HEK293 (cell line): ENCODE measurements at regions not wholly inside any gene's neighbourhood (a gene's known extent, or its start where the extent isn't known, plus 50 kb on each side); places are given as distances from the start of the nearest gene placed in this dataset.

Experiments used
- CTCF ChIA-PET: fragments of 350-600 bp; formaldehyde crosslinking; extraction: SDS; loops from one replicate; lab custom pipeline; 2021; ENCODE audit warnings: antibody characterized with exemption; lab: Yijun Ruan, JAX
- POLR2A ChIA-PET: fragments of 300-600 bp; formaldehyde crosslinking; extraction: SDS; loops from one replicate; lab custom pipeline; 2020; ENCODE audit warnings: antibody characterized with exemption, inconsistent platforms; lab: Yijun Ruan, JAX
- H3K27ac ChIP-seq: fragments of 200-500 bp; sonication (Bioruptor generic); 2 replicates; pipeline ENCODE4 v1.5.1; 2014; ENCODE audit warnings: low read depth, low read length, control low read depth, inconsistent platforms; ENCODE audit errors: extremely low read depth
- H3K36me3 ChIP-seq, 2 experiments: fragments of 200-500 bp in 1 of 2; sonication (Bioruptor generic) in 1 of 2; 1 replicate in 1 of 2; 2 replicates in 1 of 2; pipeline ENCODE4 v1.5.1; 2014 to 2017; ENCODE audit warnings: inconsistent platforms in 2 of 2, low read length in 2 of 2; ENCODE audit not compliant: control insufficient read depth in 2 of 2, insufficient read depth in 1 of 2
- H3K4me1 ChIP-seq: fragments of 200-500 bp; sonication (Bioruptor generic); 2 replicates; pipeline ENCODE4 v1.5.1; 2014; ENCODE audit warnings: mild to moderate bottlenecking, low read length, inconsistent platforms; ENCODE audit not compliant: control insufficient read depth, insufficient read depth
- H3K4me3 ChIP-seq: 2 replicates; pipeline ENCODE4 v1.5.1; 2011; ENCODE audit warnings: low read depth, mild to moderate bottlenecking, control low read depth, low read length, moderate library complexity
- H3K9me3 ChIP-seq: fragments of 200-500 bp; sonication (Bioruptor generic); 2 replicates; pipeline ENCODE4 v1.5.1; 2014; ENCODE audit warnings: low read depth, low read length, inconsistent platforms; ENCODE audit not compliant: control insufficient read depth, insufficient read depth
- ELK4 ChIP-seq: IDR thresholded peaks from 2 replicates; pipeline ENCODE4 v1.6.1; 2011; ENCODE audit warnings: mild to moderate bottlenecking, low read depth, low read length, borderline replicate concordance
- GFI1B ChIP-seq: fragments of 450-650 bp; formaldehyde crosslinking; IDR thresholded peaks from 2 replicates; pipeline ENCODE4 v1.5.1; 2016; ENCODE audit warnings: missing biosample characterization, missing genetic modification characterization
- IKZF3 ChIP-seq: fragments of 450-650 bp; IDR thresholded peaks from 2 replicates; pipeline ENCODE4 v1.5.0; 2018; ENCODE audit warnings: missing biosample characterization, mild to moderate bottlenecking, missing genetic modification characterization, moderate library complexity
- KLF9 ChIP-seq: fragments of 450-650 bp; formaldehyde crosslinking; IDR thresholded peaks from 2 replicates; pipeline ENCODE4 v1.5.1; 2016; ENCODE audit warnings: missing biosample characterization, missing genetic modification characterization, low read depth
- TCF7L2 ChIP-seq: IDR thresholded peaks from 2 replicates; pipeline ENCODE4 v1.6.1; 2011; ENCODE audit warnings: low read depth, mild to moderate bottlenecking, inconsistent platforms, low read length, moderate library complexity, borderline replicate concordance
- ZBTB17 ChIP-seq: fragments of 450-650 bp; formaldehyde crosslinking; IDR thresholded peaks from 2 replicates; pipeline ENCODE4 v1.5.1; 2016; ENCODE audit warnings: missing biosample characterization, missing genetic modification characterization
- ZBTB21 ChIP-seq: fragments of 450-650 bp; formaldehyde crosslinking; IDR thresholded peaks from 2 replicates; pipeline ENCODE4 v1.5.1; 2017; ENCODE audit warnings: missing biosample characterization, missing genetic modification characterization
- ZFP41 ChIP-seq: fragments of 450-650 bp; formaldehyde crosslinking; IDR thresholded peaks from 2 replicates; pipeline ENCODE4 v1.5.1; 2016; ENCODE audit warnings: missing biosample characterization, missing genetic modification characterization, borderline replicate concordance
- ZNF184 ChIP-seq: fragments of 450-650 bp; IDR thresholded peaks from 2 replicates; pipeline ENCODE4 v1.5.1; 2018; ENCODE audit warnings: missing biosample characterization, mild to moderate bottlenecking, missing genetic modification characterization
- ZNF202 ChIP-seq: fragments of 450-650 bp; formaldehyde crosslinking; IDR thresholded peaks from 2 replicates; pipeline ENCODE4 v1.5.1; 2016; ENCODE audit warnings: missing biosample characterization, missing genetic modification characterization, borderline replicate concordance
- ZNF26 ChIP-seq: fragments of 450-650 bp; formaldehyde crosslinking; IDR thresholded peaks from 2 replicates; pipeline ENCODE4 v1.5.1; 2016; ENCODE audit warnings: missing biosample characterization, missing genetic modification characterization
- ZNF324 ChIP-seq: fragments of 450-650 bp; formaldehyde crosslinking; IDR thresholded peaks from 2 replicates; pipeline ENCODE4 v1.5.1; 2016; ENCODE audit warnings: missing biosample characterization, missing genetic modification characterization
- ZNF394 ChIP-seq: fragments of 450-650 bp; formaldehyde crosslinking; IDR thresholded peaks from 2 replicates; pipeline ENCODE4 v1.5.1; 2016; ENCODE audit warnings: missing biosample characterization, missing genetic modification characterization, mild to moderate bottlenecking, moderate library complexity, borderline replicate concordance
- ZNF404 ChIP-seq: fragments of 450-650 bp; formaldehyde crosslinking; IDR thresholded peaks from 2 replicates; pipeline ENCODE4 v1.5.1; 2017; ENCODE audit warnings: missing biosample characterization, missing genetic modification characterization
- ZNF473 ChIP-seq: fragments of 450-650 bp; formaldehyde crosslinking; IDR thresholded peaks from 2 replicates; pipeline ENCODE4 v1.5.1; 2017; ENCODE audit warnings: missing biosample characterization, missing genetic modification characterization
- ZNF48 ChIP-seq: fragments of 450-650 bp; formaldehyde crosslinking; IDR thresholded peaks from 2 replicates; pipeline ENCODE4 v1.5.1; 2016; ENCODE audit warnings: missing biosample characterization, missing genetic modification characterization
- ZNF510 ChIP-seq: fragments of 450-650 bp; formaldehyde crosslinking; IDR thresholded peaks from 2 replicates; pipeline ENCODE4 v1.5.1; 2018; ENCODE audit warnings: mild to moderate bottlenecking, missing genetic modification characterization, missing biosample characterization; ENCODE audit not compliant: insufficient replicate concordance
- ZNF658 ChIP-seq: fragments of 450-650 bp; formaldehyde crosslinking; IDR thresholded peaks from 2 replicates; pipeline ENCODE4; 2016; ENCODE audit warnings: missing biosample characterization, missing genetic modification characterization
- ZNF768 ChIP-seq: fragments of 450-650 bp; formaldehyde crosslinking; IDR thresholded peaks from 2 replicates; pipeline ENCODE4 v1.5.1; 2018; ENCODE audit warnings: missing biosample characterization, mild to moderate bottlenecking, missing genetic modification characterization
- ZNF785 ChIP-seq: fragments of 450-650 bp; formaldehyde crosslinking; IDR thresholded peaks from 2 replicates; pipeline ENCODE4 v1.5.1; 2016; ENCODE audit warnings: missing biosample characterization, missing genetic modification characterization
- TF ChIP-seq, protein P1 (sequence below): fragments of 450-650 bp; formaldehyde crosslinking; IDR thresholded peaks from 2 replicates; pipeline ENCODE4 v1.5.1; 2016; ENCODE audit warnings: missing biosample characterization, missing genetic modification characterization, borderline replicate concordance

DNA sequence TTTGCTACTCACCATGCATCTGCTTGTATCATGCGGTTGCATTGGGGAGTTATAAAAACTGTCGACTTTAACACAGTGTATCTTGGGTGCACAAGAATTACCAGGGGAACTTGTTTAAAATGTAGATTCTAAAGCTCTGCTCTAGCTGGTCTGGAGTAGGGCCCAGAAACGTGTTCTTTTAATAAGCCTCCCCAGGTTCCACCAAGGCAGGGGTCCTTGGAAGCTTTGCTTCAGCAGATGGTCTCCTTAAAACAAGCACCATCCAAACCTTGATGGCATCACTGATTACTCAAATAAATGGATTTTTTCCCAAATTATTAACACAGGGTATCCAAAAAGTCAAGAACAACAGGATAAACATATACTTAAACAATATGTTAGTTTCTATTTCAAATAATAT, 120.2 kb upstream of the NDP start (continued):
- no peak for TF ChIP-seq ZNF26 (tag by site-specific recombination)

DNA sequence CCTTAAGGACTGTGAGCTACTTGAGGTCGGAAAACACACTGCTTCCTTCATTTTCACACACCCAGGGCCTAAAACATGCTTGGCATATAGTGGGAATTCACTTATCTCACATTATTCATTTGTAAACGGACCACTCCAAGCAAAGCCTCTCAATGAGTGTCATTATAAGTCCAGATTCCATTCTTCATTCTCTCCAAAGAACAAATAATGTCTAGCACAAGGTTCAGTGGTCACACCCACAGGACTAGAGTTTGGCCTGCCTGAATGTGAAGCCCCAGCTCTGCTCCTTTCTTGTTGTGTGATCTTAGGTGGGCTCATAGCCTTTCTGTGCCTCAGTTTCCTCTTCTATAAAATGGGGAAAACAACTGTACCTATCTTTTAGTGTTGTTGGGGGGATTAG, 119.6 kb upstream of the NDP start:
- Histone ChIP-seq H3K27ac (no peak overlapping the region), H3K4me1 (no peaks in the 10 kb centered on the region), H3K36me3 (no peaks in the 10 kb centered on the region), H3K9me3 (no peaks in the 10 kb centered on the region), H3K4me3 (no peak overlapping the region)
- POLR2A ChIA-PET, result no interaction called here
- no peak for TF ChIP-seq ZBTB17
- TF ChIP-seq ELK4, result no peak
- TF ChIP-seq ZNF48 (tag by site-specific recombination), result no peak
- no peak for TF ChIP-seq ZNF658 (tag by site-specific recombination)
- no peak for TF ChIP-seq ZNF785 (tag by site-specific recombination)
- TF ChIP-seq ZFP41 (tag by site-specific recombination), result no peak
- no peak for TF ChIP-seq GFI1B (tag by site-specific recombination)
- no peak for TF ChIP-seq ZNF184 (tag by site-specific recombination)
- TF ChIP-seq IKZF3 (tag by site-specific recombination), result no peak
- no peak for TF ChIP-seq TCF7L2
- TF ChIP-seq ZNF394, result no peak
- TF ChIP-seq ZNF404, result no peak
- TF ChIP-seq KLF9 (tag by site-specific recombination), result no peak
- no peak for TF ChIP-seq ZNF768 (tag by site-specific recombination)
- no peak for TF ChIP-seq ZNF202 (tag by site-specific recombination)
- TF ChIP-seq ZBTB21 (tag by site-specific recombination), result no peak
- TF ChIP-seq, protein P1, sequence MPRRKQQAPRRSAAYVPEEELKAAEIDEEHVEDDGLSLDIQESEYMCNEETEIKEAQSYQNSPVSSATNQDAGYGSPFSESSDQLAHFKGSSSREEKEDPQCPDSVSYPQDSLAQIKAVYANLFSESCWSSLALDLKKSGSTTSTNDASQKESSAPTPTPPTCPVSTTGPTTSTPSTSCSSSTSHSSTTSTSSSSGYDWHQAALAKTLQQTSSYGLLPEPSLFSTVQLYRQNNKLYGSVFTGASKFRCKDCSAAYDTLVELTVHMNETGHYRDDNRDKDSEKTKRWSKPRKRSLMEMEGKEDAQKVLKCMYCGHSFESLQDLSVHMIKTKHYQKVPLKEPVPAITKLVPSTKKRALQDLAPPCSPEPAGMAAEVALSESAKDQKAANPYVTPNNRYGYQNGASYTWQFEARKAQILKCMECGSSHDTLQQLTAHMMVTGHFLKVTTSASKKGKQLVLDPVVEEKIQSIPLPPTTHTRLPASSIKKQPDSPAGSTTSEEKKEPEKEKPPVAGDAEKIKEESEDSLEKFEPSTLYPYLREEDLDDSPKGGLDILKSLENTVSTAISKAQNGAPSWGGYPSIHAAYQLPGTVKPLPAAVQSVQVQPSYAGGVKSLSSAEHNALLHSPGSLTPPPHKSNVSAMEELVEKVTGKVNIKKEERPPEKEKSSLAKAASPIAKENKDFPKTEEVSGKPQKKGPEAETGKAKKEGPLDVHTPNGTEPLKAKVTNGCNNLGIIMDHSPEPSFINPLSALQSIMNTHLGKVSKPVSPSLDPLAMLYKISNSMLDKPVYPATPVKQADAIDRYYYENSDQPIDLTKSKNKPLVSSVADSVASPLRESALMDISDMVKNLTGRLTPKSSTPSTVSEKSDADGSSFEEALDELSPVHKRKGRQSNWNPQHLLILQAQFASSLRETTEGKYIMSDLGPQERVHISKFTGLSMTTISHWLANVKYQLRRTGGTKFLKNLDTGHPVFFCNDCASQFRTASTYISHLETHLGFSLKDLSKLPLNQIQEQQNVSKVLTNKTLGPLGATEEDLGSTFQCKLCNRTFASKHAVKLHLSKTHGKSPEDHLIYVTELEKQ (tag by site-specific recombination), result no peak
- no peak for TF ChIP-seq ZNF324 (tag by site-specific recombination)
- TF ChIP-seq ZNF473 (tag by site-specific recombination), result no peak
- TF ChIP-seq ZNF510 (tag by site-specific recombination), result no peak
- CTCF ChIA-PET, result no interaction called here
